GM19463 (cell line): ENCODE measurements at regions not wholly inside any gene's neighbourhood (a gene's known extent, or its start where the extent isn't known, plus 50 kb on each side); places are given as distances from the start of the nearest gene placed in this dataset.

Source experiments
- ATAC-seq: cut with Tn5 transposase; IDR thresholded peaks from one replicate; pipeline ENCODE4 v1.9.1; 2021; ENCODE audit warnings: mild to moderate bottlenecking, moderate library complexity; ENCODE audit not compliant: unreplicated experiment

DNA sequence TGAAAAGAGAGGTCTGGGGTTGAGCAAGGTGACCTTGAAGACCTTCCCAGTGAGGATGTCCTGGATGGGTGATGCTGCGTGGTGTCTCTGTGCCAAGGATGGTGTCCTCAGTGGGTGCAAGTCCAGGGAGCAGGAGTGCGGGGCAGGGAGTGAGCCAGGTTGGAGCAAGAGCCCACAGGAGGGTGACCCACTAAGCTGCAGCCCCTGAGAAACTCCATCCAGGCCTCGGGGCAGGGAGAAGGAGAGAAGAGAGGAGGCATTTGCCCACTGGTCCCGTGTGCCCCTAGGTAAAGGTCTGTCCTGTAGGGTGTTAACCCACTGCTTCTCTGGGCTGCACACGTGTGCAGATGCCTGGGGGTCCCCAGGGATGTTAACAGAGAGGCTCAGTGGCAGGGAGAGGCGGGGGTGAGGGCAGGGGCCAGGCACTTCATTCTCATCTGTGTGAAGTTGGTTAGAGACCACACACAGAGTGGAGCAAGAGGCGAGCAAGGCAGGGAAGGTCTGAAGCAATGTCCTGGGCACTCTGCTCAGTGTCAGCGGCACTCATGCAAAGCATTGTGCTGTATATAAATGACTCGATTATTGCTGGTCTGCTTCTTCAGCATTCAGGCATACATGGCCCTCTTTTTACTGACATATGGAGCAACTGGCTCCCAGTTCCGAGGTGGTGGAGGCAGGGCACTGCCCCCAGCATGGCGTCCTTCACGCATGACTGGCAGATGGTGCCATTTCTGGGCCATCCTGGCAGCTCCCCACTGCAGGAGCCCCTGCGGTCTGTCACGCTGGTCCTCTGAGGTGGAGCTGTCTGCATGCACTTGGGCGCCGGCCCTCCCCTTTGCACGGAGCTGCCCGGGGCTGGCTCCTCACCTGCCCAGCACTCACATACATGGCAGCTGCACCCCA, 117.2 kb upstream of the HS6ST1 start:
- no peak for ATAC-seq

DNA sequence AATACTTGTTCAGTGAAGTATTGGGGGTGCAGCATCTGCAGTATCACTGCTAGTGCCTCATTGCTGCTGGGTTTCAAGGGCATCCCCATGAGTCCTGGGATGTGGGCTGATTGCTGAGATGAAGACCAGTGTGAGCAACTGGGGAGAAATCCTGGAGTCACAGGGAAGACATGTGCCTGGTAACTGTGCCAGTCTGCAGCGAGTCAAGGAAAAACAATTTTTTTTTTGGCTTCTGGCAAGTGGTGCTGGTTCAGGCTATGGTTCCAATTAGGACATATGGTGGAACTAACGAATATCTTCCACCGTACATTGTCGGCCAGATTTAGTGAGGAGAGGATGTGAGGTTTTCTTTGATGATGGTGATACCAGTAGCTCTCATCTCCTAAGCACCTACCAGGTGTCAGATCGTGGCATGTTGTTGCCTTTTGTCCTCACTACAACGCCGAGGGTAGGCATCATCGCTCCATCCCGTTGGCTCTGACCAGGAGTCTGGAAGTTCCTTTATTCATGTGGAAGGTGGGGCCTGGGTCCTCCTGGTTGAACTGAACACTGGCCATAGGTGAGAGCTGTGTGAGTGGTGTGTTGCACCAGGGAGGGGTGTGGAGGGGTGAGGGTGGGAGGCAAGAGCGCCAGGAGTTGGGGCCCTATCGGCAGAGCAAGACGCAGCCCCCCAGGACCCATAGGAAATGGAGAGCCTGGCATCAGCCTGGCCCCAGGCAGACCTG, 118.0 kb upstream of the HS6ST1 start:
- no peak for ATAC-seq

DNA sequence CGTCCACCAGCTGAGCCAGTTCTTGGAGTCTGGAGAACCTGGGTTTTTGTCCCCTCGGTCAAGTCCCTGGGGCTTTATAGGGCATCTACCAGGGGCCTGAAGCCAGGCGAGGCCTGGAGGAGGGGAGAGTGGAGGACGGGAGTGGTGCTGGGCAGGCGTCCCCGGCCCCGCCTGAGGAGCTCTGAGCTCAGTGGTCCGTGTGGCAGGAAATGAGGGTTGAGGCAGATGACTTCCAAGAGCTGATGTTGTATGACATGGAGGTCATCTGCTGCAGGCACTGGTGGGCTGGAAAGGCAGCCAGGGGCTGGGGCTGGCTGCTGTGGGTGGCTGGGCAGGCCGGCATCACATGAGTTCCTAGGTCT, 118.5 kb upstream of the HS6ST1 start:
- ATAC-seq = no peak

DNA sequence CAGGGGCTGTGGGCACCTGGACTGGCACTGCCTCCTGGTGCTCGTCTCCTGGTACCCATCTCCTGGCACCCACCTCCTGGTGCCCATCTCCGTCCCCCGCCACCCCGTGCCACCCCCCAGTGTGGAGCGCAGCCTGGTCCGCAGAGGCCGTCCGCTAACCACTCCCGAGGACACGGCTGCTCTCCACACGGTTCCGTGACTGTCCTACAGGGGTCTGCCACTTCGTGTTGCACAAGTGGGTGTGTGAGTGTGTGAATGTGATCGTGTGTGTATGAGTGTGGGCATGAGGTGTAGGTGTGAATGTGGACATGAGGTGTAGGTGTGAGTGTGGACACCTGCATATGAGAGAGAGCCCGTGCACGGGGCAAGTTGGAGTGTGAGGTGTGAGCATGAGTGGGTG, 119.4 kb upstream of the HS6ST1 start:
- ATAC-seq = no peak

DNA sequence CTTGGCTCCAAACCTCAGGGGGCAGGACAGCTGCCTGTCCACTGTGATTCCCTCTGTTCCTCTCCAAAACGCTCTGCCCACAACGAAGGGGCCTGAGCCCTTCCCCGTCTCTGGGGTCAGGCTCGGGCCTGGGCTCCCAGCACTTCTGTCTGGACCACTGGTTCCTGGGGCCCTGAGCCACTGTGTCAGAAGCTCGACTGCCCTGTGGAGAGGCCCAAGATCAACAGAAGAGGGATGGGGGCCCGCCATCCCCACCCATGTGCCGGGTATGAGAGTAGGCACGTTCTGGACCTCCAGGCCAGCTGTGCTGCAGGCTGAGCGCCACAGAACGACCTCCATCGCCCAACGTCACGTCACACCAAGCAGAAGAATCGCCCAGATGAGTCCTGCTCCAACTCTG, 119.9 kb upstream of the HS6ST1 start:
- ATAC-seq = no peak

DNA sequence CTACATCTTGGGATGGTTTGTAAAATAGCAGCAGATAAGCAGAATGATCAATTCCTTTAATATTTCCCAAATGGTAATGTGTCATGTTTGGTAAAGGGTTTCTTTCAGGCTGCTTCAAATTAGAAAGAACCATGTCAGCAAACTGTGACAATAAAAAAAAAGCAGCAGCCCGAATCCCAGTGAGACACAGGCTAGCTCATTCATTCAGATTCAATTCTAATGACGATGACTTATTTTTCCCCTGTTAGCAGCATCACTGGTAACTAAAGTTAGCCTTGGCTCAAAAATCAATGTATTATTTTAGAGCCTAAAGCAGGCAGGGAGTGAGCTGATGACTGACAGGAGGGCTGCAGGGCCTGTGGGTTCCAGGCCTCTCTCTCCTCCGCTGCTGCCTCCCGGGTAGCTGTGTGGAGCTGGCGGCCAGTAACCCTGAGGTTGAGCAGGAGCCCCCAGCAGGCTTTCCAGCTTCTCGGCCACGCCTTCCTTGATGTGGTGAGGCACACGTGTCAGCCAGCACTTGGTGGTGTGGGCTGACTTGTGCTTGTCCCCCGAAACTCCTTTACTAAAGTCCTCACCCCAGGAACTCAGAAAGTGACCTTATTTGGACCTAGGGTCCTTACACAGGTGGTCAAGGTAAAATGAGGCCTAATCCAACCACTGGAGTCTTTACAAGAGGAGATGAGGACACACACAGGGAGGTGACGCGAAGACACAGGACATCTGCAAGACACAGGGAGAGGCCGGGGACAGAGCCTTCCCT, 120.5 kb upstream of the HS6ST1 start:
- no peak for ATAC-seq

DNA sequence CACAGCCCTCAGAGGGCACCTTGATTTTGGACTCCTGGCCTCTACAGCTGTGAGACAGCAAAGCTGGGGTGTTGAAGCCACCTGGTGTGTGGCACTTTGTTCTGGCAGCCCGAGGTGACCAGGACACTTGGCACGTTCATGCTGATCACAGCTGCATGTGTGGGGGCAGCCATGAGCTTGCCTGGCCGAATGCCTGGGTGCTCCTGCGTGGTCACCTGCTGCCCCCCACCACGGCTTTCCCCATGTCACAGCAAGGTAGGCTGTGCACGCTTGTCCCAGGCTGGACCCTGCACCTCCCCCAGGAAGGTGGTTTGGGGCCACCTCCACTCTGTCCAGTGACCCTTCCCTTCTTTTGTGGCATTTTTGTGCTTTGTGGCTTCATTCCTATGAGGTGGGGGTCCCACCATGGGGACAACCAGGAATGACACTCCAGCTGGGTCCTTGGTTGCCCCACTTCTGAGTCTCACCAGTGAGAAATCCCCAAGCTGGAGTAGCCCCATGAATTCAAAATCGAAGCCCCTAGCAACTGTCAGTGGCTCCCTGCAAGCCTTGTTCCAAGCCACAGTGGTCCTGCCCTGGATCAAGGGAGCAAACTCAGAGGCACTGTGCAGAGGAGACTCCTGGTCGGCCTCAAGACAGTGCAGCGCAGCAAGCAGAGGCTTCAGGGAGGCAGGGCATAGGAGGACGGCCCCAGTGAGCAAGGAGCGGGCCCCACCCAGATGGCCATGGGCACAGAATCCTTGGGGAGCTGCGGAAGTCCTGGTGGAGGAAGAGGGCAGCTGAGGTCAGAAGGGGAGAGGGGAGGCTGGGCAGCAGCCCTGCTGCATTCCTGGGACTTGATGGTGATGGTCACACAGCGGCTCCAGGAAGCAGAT, 121.4 kb upstream of the HS6ST1 start:
- no peak for ATAC-seq

DNA sequence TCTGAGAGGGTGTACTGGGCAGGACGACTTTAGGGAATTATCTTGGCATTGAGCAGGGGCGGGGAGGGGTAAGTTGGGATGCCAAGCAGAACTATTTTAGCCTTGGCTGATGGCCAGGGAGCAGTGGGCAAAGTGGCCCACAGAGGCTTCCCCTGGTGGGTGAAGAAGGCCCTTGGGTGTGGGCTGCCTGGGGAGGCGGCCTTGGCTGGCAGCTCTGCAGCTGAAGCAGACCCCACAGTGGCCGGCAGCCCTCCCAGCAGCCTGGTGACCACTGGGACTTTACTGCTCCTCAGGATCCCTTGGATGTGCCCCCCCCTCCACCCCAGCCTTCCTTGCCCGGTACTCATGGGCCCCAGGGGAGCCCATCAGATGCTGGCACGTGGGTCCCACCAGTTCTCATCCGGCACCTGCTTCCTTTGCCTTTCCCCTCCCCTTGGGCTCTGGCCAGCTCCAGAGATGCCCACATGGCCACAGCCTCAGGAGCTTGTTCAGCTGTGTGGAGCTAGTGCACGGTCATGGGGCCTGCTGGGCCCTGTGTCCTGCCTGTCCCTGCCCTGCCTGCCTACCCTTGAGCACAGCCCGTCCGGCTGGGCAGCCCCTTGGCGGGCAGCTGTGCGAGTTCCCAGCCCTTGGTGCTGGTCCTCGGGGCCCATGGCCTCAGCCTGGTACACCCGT, 122.1 kb upstream of the HS6ST1 start:
- ATAC-seq = no peak

DNA sequence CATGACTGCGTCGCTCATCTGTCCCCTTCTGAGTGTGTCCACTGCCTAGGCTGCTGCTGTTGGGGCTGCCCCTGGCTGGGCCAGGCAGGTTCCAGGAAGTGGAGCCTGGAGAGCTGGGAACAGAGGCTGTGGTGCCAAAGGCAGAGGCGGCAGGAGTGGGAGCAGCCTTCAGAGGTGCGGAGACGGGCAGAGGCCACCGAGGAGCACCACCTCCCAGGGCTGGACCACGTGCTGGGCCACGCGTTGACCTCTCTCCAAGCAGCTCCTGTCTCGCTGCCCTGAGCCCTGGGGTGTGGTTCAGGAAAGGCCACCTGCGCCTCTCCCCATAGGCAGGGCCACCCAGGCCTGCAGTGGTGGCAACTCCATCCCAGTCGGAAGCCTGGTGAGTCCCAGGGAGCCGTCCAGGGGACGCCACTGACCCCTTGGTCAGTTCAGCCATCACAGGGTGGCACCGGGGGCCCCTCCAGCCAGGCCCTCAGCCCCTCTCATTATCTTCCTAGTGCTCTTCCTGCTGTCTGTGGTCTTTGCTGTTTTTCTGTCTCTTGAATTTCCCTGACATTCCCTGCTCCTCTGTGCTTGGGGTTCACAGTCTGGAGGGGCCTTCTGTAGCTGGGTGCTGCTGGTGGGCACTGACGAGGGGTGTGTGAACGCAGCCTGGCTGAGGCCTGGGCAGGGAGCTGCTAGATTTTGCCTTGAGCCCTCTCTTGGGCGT, 122.8 kb upstream of the HS6ST1 start:
- ATAC-seq = no peak

DNA sequence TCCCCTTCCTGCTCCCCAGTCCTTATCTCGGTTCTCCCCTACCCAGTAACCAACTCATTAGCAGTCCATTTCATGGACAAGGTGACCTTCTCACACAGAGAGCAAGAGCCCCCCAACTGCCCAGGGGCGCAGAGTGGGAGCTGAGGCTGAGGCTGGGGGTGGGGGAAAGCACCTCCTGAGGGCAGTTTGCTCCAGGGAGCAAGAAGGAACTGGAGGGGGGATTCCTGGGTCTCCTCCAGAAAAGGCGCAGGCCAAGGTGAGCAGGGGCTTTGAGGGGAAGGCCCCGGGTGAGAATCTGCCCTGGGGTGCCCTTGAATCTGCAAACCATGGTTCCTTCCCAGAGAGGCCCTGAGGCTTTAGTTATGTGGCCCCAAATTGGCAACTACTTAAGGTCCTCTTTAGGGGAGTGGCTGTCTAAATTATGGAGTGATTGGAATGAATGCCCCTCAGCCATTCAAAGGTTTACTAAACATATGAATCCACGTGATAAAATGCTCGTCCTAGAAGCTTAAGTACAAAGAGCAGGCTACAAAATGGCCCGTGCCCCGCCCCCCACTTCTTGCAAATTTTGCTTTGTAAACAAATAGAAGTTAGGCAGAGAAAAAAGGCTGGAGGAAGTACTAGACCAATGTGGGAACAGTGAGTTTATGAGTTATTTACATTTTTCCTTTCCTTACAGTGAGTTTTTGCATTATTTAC, 123.5 kb upstream of the HS6ST1 start:
- no peak for ATAC-seq

DNA sequence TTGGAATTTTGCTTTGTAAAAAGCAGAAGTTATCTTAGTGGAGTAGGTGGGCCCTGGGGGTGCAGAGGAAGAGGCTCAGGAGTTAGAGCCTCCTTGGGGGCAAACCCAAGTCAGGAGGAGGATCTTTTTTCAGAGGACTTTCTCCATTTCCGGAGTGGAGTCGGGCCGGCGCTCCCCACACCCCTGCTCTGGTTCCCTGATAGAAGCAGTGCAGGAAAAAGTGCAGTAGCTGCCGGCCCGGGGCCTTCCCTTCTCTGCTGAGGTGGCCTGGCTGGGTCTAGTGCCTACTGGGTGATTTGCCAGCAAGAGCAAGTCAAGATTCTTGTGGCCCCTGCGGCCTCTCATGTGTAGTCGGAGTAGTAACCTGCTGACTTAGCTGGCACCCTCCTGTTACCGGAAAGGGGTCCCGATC, 124.2 kb upstream of the HS6ST1 start:
- ATAC-seq = no peak

DNA sequence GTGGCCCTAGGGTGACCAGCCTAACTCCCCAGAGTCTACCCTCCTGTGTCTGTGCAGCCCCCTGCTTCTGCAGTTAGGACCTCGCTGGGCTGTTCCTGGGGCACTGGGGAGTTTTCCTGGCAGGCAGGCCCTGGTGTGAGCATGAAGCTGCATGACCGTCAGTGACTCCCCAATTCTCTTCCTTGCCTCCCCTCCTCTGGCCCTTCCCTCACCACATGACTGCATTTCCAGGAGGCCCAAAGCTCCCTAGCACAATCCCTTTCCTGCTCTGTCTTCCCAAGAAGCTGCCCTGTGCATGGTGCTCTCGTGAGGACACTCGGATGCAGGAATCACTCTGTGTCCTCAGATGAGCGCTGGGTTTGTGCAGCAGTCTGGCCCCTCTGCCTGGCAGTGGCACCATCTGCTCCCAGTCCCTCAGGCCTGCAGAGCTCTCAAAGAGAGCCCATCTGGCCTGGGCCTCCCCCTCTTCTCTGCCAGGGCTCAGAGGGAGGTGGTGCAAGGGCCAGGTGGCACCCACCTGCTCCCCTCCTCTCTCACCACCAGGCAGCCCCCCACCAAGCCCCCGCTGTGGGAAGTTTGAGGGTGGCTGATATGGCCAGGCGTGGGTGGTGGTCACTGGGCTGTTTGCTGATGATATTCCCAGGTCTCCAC, 125.6 kb upstream of the HS6ST1 start:
- no peak for ATAC-seq

DNA sequence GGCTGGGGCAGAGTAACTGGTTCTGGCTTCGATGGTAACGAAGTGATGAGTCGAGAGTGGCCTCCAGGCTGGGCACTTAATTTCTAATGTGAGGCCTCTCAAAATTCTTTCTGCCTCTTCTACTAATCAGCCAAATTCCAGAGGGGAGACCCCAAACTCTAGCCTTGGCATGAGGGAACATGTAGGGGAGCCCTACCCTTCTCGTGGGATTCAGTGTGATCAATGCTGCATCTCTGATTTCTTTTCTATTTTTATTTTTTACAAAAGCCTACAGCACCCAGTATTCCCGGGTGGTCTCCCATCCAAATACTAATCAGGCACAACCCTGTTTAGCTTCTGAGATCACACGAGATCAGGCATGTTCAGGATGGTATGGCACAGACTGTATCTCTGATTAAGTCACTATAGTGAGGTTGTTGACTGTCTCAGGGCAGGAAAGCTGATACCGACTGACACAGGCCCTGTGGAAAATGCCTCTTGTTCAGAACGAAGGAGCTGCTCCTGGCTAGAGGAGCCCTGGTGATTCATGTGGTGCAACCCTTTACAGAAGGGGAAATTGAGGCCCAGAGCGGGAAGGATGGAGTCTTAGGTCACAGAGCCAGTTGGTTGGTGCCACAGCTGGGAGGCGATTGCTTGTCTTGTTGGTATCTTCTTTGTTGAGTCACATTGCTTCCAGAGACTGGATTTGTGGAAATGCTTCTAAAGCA, 126.3 kb upstream of the HS6ST1 start:
- no peak for ATAC-seq

DNA sequence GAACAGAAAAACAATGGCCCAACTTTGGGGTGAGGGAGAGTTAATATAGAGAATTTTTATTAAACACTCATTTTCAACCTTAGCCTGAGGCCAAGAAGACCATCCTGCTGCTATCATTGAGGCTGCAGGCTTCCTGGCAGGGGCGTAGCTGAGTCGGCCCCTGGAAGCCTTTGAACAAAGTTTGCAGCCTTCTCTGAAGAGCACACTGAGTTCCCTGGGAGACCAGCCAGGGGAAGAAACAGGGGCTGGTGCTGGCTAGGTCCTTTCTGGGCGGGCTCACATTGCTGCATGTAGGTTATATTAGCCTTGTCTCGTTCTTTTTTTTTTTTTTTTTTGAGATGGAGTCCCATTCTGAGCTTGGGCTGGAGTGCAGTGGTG, 126.8 kb upstream of the HS6ST1 start:
- ATAC-seq = no peak

DNA sequence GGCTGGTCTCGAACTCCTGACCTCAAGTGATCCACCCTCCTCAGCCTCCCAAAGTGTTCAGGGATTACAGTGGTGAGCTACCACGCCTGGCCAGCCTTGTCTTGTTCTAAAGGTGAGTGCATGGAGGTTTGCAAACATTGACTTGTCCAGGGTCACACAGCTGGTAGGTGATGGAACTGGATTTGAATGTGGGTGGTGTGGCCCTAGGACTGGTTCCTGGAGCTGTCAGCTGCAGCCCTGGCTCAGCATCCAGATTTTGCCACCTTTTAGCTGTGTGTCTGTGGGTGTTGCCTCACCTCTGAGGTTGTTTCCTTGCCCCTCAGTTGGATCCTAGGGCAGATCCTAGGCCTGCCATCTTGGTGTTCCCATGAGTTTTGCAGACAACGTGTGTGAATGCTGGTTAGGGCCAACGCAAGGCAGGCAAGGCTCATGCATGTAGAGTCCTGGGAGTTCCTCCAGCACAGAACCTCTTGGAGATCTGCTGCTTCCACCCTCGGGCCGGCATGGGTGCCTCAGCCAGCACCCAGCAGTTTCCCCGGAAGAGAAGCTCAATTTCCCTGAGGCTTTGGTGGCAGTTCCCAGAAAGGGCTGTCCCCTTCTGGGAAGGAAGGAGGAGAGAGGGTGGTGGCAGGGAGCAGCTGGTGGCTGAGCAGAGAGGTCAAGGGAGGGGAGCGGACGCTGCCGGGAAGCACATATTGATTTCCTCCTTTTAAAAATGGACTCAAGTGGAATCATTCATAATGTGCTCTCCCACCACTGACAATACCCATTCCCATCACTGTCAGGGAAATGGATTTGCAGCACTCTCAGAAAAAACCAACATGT, 127.6 kb upstream of the HS6ST1 start:
- no peak for ATAC-seq

DNA sequence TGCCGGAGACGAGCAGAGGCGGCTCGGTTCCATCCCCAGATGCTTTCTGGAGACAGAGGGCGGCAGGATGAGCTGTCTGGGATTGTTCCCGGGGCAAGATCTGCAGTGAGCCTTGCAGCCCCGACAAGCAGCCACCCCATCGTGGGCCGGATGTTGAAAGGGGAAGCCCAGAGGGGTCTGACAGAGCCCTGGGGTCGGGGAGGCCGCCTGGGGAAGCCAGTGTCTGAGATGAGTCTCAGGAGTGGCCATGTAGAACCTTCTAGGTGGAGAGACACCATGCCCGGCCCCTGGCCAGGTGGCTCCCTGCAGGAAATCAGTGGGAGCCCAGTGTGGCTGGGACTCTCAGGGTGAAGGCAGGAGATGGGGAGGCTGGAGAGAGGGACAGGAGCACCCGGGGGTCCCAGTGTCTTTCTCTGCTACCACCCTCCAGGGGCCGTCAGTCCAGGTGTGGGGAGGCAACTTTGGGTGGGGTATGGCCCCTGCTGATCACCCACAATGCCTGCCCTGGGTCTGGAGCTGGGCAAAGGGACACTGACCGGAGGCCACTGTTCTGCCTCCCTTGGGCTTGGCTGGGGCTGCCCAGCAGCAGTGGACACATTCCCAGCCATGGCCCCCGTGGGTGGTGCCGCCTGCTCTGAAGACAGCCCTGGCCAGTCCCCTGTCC, 128.3 kb upstream of the HS6ST1 start:
- no peak for ATAC-seq
